GM12892 (cell line): ENCODE measurements at regions not wholly inside any gene's neighbourhood (a gene's known extent, or its start where the extent isn't known, plus 50 kb on each side); places are given as distances from the start of the nearest gene placed in this dataset.

ENCODE experiments used
- DNase-seq: peaks from one replicate; pipeline ENCODE4 v3.0.0; 2011; ENCODE audit not compliant: insufficient read length
- FAIRE-seq: peaks from 2 replicates; lab custom pipeline; 2011; peaks lifted over from hg19 to GRCh38; lab: Jason Lieb, UNC
- POLR2A ChIP-seq: IDR thresholded peaks from 2 replicates; pipeline ENCODE4 v1.6.1; 2011; ENCODE audit warnings: low read depth, low read length, control low read depth
- POLR2AphosphoS5 ChIP-seq: IDR thresholded peaks from 2 replicates; pipeline ENCODE4 v1.6.1; 2011; ENCODE audit warnings: low read depth, low read length, control low read depth
- TAF1 ChIP-seq: IDR thresholded peaks from 2 replicates; pipeline ENCODE4 v1.6.1; 2011; ENCODE audit warnings: low read depth, mild to moderate bottlenecking, control low read depth, low read length, borderline replicate concordance

DNA sequence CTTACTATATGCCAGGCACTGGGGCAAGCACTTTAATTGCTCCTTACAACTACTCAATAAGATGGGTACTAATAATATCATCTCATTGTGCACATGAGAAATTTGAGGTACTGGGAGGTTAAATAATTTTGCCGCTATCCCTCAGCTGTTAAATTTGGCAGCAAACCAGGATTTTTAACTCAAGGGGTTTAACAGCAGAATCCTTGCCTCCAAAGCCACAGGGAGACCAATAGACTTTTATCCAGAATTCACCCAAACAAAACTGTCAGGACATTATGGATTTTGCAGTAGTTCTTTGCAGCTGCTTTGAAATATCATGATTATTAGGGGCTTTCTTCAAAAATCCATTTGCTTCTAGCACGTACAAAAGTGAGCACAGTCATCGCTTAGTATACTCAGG lies 136.2 kb downstream of the RPS12 start:
- DNase-seq (no peak), FAIRE-seq (no peak)
- TF ChIP-seq POLR2A (no peak), TAF1 (no peak), POLR2AphosphoS5 (no peak)

DNA sequence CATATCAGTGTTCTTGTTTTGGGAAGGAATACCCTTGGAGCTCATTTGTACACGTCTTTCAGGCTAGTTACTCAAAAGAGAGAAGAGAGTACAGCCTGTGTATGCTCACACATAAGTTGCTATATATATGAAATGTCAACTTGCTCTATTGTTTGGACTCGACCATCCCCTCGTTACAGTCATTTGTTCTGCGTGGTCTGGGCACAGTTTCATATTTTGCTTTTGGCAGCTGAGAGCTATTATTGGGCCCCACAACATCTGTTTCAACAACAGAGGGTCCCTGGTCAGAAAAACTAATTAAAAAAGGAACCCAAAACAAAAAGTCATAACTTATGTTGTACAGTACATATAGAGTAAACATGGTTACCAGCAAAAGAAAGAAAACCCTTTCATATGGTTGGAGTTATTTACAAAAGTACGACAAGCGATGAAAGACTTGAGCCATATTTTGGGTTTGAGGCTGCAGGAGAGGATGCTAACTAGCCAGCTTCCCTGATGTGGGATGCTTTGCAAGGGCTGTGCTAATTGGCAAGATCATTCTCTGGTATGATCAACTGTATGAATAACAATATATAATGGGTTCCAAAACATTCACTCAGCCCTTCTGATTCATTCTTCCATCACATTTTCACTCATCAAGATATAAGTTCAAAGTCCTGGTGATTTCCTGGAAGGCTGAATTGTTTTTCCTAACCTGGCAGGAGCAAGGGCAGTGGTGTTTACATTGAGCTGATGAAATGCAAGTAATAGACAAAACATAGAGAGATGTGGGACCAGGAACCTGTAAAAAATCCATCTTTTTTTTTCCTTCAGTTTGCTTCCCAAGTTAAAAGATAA lies 137.9 kb downstream of the RPS12 start:
- FAIRE-seq = no peak
- TF ChIP-seq POLR2AphosphoS5 (no peak), TAF1 (no peak), POLR2A (no peak)

DNA sequence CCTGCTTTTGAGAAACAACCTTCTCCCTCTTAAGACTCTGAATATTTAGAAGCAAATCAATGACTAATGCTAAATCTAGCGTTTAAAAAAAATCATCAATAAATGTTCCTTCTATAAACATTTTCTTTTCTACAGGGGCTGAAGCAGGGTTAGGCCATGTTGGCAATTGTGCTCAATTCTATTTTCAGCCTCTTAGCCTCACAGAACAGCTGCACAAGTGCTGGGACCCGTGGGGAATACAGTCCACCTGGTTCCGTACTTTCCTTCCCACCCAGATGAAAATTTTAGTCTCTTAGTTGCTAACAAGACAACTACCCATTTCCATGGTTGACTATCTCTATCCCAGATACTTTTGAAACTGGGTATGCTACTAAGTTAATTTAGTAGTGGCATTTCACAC lies 138.6 kb downstream of the RPS12 start:
- no peak for DNase-seq
- TF ChIP-seq TAF1 (no peak), POLR2A (no peak), POLR2AphosphoS5 (no peak)
- FAIRE-seq = no peak

More for the DNA sequence above, 137.9 kb downstream of the RPS12 start:
- DNase-seq = no peak

DNA sequence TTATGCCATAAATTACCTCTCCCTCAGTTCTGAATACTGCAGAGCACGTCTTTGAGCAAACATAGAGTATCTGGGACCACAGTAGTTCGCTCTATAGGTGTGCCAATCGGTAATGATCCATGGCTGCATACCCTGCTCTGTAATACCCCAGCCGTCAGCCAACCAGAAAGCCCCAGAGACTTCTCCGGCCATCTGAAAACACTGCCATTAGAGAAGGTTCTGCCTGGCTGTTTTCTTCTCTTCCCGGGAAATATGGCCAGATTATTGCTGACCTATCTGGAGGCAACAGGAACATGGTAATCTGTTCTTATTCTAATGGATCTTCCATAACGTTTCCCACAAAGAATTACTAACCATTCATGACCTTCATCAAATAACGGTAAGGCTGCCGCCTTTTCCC lies 139.9 kb downstream of the RPS12 start:
- TF ChIP-seq TAF1 = no peak
- TF ChIP-seq POLR2AphosphoS5 = no peak
- TF ChIP-seq POLR2A = no peak
- FAIRE-seq = no peak
- DNase-seq = no peak

DNA sequence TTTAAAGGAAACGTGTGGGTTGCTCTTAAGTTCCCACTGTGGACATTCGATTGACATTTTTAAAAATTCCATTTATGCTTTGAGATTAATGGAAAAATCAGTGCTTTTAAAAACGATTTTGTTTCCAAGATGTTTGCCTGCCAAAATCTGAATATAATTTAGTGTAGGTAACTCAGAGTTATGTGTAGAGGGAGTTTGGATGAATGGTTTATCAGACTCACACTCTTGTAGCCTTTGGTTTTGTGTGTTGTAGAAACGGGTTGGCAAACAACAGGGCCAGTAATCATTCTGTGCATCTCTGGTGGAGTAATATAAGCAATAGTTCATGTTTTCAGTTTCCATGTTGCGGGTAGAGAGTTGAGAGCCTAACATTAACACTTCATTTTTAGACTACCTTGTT lies 140.6 kb downstream of the RPS12 start:
- no peak for FAIRE-seq
- TF ChIP-seq TAF1 (no peak), POLR2A (no peak), POLR2AphosphoS5 (no peak)
- no peak for DNase-seq

DNA sequence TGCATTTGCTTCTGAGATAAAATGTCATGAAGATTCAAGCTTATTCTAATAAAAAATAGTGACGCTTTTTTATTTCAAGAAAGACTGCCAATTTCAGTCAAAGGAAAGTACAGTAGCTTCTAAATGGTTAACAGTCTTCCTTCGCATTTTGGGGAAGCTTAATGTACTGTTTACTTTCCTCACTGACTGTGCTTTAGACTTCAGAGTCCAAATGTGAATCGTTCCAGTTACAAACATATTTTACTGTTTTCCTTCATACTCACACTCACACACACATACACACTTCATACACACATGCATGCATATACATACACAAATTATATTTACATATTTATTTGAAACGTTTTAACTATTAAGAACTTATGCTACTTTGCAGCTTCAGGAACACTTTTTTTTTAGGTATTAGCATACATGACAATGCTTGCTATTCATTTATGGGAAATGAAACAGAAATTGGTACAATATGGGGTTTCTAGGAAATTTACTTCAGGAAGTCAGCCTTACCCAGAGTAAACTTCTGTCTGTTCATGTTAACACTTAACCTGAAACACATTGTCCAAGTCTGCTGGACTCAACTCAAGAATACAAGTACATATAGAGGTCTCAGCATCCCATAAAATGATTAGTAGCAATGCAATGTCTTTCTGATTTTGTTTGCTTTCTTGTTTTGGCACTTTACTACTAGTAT lies 145.4 kb downstream of the RPS12 start:
- FAIRE-seq = no peak
- DNase-seq = no peak
- TF ChIP-seq TAF1 (no peak), POLR2AphosphoS5 (no peak), POLR2A (no peak)

DNA sequence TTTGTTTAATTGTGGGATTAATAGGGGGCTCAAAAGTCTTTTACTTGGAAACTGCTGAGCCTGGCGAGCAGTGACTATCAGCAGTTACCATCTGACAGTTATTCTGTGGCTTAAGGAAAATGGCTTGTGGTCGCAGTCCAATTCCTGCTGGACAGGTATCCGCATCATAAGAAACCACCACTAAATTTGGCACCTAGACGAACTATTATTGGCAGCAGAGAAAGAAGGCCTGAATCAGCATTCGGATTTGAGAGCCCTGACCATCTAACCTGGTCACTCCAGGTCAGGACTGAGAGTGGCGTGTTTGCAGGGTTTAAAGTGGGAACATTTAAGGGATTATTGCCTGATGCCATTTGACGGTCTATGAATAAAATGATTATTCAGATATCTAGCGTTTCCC lies 146.4 kb downstream of the RPS12 start:
- FAIRE-seq = no peak
- no peak for DNase-seq
- TF ChIP-seq TAF1 = no peak
- TF ChIP-seq POLR2A = no peak
- TF ChIP-seq POLR2AphosphoS5 = no peak

DNA sequence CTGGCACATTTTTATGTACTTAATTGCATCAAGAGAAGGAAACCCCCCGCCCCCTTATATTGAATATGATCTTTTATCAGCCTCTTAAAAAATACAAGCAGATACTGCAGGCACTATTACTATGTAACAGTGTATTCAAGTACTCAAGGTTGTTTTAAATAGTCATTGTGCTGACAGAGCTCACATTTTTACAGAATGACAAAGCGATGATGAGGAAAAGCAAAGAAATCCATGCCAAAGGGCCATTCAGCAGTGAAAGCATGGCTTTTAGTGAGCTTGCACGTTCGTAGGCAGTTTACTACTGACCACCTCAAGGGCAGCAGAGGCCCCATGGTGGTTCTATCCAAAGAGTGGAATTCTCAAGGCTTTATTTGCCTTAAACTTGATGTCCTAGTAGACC lies 146.8 kb downstream of the RPS12 start:
- no peak for FAIRE-seq

DNA sequence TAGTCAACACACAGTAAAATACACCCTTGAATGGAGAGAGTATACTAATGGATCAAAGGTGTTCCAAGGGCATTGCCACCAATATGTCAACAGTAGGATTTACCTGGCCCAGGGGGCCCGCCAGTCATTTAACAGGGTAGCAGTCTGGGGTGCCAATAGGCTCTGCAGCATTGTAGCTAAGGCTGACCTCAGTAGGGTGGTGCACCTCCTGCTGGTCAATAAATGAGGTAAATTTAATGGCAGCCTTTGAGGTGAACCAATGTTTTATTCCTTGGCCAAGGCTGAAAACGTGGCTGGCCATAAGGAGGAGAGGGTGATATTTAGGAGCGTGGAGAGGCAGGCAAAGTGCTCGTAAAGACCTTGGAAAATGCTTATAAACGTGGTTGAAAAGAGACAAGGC lies 147.2 kb downstream of the RPS12 start:
- DNase-seq (no peak), FAIRE-seq (no peak)
- TF ChIP-seq POLR2A (no peak), POLR2AphosphoS5 (no peak), TAF1 (no peak)

More for the DNA sequence above, 146.8 kb downstream of the RPS12 start:
- TF ChIP-seq POLR2A = no peak
- no peak for TF ChIP-seq POLR2AphosphoS5
- TF ChIP-seq TAF1 = no peak
- DNase-seq = no peak

DNA sequence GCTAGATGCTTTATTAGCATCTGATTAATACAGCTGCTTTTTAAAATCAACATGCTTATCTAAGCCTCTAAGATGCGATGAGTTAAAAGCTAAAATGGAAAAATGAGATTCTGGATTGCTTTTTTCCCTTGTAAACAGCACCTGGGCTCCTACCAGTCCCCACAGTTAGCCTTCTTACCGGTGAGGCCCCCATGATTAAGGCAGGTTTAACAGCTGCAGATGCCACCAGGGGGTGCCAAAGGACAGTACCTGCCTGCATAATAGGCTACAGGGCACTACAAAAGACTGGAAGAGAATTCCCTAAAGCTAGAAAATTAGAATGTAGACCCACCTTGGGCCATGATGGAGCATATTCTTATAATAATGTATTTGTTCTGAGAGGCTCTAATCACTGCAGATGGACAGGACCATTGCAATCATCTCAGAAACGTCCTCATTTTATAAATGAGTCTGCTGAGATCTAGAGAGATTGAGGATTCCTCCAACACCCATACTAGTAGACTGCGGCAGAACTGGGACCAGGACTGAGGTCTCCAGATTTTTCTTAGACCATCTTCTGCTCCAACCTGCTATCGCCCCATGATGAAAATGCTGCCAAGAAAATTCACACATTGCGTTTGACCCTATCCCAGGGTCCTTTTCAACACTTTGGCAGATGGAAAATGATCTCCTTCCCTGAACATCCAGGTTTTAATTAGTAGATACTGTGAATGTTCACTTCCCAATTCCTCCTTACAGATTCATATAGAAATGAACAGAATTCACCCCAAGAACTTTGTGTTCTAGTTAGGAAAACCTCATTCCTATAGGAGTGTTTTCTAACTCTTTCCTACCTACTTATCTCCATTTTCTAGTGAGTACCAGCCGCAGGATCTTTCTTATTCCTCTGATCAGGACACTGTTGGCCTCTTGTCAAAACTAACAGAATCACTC lies 148.8 kb downstream of the RPS12 start:
- FAIRE-seq = peak; percentile 79

More for the DNA sequence above, 148.8 kb downstream of the RPS12 start:
- TF ChIP-seq POLR2AphosphoS5 (no peak), TAF1 (no peak), POLR2A (no peak)
- DNase-seq = peak; percentile 6
